Middle frontal gyrus (tissue), 1 donor: ENCODE measurements at regions not wholly inside any gene's neighbourhood (a gene's known extent, or its start where the extent isn't known, plus 50 kb on each side); places are given as distances from the start of the nearest gene placed in this dataset.
"Not testable (repeated sequence)": the region's sequence is repeated elsewhere in the genome, so short reads cannot be mapped to it uniquely, and the experiment has no call there.

ENCODE experiments used
- DNase-seq: peaks from one replicate; pipeline ENCODE4 v3.0.0-alpha.2; 2015; ENCODE audit warnings: low spot score; ENCODE audit errors: extremely low spot score

DNA sequence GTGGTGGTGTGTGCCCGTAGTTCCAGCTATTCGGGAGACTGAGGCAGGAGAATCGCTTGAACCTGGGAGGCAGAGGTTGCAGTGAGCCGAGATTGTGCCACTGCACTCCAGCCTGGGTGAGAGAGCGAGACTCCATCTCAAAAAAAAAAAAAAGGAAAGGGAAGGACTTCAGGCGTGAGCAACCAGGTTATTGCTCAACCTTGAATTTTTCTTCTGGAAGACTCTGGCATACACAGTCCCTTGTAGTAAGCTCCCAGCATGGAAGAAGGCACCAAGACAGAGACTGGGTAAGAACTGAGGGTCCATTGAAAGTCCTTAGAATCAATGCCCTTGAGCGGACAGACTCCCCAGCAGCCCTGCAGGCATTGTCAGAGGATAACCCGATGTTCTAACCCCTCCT, 75.0 kb downstream of the C9orf50 start:
- not testable (repeated sequence) for DNase-seq

DNA sequence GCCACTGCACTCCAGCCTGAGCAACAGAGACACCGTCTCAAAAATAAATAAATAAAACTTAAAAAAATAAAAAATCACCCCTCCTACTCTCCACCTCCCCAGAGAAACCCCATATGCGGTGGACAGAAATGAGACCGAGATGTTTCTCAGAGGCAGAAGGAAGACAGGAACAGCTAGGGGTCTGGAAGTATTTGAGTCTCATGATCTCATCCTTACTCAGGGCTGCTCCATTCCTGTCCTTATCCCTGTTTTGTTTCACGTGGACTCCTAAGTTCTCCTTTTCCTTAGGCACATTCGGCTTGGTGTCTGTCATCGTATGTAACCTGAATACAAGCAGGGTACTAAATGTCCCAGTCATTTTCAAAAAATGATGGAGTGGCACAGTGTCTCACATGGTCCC, 76.1 kb downstream of the C9orf50 start:
- no peak for DNase-seq

DNA sequence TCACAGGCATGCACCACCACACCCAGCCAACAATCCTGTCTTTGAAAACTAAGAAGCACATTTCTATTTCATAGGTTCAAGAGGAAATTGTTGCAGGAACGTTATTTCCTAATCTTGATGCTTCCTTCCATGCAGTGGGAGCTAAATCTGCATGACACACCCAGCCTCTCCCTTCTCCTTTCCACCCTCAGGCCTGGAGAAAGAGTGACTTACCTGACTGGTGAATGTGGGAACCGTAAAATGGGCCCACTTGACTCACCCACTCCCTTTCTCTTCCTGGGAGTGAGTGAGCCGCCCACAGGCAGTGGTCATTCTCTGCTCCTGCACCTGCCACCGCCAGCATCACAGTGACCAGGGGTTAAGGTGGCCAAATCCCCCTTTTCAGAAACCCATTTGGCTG, 78.2 kb downstream of the C9orf50 start:
- DNase-seq, result no peak

DNA sequence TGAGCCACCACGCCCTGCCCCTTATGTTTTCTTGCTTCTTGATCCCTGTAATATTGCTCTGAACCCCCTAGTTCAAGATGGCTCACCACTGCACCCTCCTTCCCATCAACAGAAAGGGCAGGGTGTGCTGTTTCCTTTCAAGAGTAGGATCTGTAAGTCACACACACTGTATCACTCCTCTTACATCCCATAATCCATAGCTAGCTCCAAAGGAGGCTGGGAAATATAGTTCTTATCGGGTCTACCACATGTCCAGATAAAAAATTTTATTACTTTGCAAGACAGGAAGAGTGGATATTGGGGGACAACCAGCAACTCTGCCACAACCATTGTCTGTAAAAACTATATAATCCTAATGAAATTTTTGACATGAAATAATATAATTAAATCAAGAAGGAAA, 79.6 kb downstream of the C9orf50 start:
- DNase-seq, result no peak

DNA sequence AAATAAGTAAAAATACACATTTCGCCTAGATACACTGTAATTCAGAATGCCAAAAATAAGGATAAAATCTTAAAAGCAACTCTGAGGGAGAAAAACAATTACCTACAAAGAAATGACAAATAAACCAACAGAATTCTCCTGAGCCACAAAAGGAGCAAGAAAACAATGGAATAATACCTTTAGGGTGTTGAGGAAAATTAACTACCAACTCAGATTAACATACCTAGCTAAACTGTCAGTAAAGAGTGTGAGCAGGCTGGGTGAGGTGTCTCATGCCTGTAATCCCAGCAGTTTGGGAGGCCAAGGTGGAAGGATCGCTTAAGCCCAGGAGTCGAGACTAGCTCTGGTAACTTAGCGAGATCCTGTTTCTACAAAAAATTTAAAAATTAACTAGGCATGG, 81.5 kb downstream of the C9orf50 start:
- no peak for DNase-seq

DNA sequence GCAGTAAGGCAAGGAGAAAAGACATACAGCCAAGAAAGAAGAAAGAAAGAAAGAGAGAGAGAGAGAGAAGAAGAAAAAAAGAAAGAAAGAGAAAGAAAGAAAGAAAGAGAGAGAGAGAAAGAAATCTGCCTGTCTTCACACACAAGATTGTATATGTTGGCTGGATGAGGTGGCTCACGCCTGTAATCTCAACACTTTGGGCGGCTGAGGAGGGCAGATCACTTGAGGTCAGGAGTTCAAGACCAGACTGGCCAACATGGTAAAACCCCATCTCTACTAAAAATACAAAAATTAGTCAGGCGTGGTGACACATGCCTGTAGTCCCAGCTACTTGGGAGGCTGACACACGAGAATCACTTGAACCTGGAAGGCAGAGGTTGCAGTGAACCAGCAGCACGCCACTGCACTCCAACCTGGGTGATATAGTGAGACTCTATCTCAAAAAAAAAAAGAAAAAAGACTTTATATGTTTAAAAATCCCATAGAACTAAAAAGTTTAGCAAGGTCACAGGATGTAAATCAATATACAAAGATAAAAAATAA, 89.0 kb downstream of the C9orf50 start:
- DNase-seq, result not testable (repeated sequence)

DNA sequence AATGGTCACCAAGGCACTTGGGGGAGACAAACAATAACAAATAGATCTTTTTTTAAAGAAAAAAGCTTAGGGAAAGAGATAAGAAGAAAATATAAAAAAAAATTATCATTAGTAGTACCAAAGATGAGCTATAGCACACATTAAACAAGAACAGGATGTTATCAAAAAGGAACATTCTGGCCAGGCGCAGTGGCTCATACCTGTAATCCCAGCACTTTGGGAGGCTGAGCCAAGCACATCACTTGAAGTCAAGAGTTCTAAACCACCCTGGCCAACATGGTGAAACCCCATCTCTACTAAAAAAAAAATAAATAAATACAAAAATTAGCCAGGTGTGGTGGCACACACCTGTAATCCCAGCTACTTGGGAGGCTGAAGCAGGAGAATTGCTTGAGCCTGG, 92.9 kb downstream of the C9orf50 start:
- not testable (repeated sequence) for DNase-seq

DNA sequence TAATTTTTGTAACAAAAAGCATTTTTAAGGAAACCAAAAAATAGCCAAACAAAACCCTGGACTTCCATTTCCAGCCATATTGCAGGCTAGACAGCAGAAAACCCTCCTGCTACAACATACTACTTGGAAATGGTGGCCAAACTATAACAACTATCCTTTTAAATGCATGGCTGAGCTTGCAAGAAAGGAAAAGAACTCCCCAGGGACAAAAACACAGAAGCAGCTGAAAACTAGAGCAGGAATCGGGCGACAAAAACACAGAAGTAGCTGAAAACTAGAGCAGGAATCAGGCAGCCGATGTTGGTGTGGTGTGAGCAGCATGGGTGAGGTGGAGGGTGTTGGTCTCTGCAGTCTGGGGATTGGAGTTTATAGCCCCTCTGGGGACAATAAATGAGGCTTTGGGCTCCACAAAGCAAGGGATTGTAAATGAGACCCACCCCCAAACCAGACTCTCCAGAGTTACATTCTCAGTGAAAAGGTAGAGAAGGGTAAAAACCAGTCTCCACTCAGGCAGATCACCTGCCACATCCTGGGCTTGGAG, 95.2 kb downstream of the C9orf50 start:
- no peak for DNase-seq

DNA sequence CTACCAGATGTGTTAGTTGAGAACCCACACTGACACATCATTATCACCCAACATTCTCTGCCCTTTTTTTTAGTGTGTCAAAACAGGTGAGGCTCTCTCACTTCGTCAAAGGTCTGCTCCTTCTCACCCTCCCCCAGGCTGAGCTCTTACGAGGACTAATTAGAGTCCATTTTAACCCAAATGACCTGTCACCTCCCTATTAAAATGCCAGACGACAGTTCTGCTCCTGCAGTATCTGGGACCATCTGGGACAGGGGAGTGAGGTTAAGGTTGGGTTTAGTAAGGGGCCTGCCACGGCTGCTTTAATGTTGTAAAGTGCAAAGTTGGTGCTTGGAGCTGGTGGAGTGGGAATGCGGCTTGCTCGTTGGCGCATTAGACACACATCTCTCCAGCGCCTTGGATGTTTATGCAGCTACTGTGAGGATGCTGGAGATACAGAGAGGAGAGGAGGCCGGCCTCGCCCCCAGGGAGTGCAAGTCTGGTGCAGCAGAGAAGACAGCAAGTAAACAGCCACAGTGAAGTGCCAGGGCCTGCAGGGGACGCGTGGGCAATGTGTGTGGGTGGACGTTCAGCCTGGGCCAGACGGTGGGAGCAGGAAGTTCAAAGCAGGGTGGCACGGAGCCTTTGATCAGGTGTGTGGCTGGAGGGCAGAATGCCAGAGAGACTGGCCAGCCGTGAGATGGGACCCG, 96.2 kb downstream of the C9orf50 start:
- DNase-seq, result no peak

DNA sequence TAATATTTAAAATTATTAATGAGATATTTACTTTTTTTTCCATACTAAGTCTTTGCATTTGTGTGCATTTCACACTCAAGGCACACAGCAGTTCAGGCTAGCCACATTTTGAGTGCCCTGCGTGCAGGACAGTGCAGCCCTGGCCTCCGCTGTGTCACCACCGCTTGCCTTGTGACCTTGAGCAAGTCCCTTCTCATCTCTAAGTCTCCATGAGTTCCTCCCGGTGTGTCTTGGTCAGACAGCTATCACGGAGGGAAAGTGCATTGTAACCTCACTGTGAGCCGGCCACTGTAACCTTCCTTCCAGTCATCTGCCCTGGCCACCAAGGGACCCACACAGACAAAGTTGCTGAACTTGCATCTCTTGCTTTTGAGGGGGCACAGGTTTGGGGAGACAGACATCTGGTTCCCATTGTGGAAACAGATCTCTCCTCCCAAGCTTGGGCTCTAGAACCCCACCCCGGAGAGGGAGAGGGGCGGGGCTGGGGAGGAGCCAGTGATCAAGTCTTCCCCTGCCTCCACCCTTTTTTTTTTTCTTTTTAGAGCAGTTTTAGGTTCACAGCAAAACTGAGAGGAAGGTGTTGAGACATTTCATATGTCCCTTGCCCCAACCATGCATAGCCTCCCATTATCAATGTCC, 96.8 kb downstream of the C9orf50 start:
- DNase-seq, result no peak

DNA sequence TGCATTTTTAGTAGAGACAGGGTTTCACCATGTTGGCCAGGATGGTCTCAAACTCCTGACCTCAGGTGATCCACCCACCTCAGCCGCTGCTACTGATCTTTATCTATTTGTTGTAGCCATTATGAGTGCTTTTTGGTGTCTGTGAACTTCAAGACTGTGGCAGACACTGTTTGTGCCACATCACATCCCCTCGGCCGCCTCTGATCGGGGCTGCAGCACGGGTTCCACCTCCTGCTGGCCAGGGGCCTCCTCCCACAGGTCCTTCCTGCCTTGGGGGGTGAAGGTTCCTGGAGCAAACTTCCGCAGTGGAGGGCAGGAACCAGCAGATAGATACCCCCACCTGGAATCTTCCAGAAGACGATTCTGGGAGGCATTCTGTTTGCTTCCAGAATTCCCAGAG, 98.5 kb downstream of the C9orf50 start:
- no peak for DNase-seq

DNA sequence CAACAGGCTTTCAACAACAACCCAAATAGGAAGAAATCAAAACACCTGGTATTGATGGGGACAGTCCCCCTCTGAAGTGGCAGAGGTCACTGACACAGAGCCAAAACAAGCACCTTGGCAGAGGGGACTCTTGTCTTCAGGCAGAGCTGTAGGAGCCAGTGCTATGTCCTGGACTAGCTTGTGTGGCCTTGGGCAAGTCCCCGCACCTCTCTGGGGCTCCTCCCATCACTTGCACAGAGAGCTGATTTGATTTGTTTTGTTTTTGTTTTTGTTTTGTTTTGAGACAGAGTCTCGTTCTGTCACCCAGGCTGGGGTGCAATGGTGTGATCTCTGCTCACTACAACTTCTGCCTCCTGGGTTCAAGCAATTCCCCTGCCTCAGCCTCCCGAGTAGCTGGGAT, 100.8 kb downstream of the C9orf50 start:
- no peak for DNase-seq

DNA sequence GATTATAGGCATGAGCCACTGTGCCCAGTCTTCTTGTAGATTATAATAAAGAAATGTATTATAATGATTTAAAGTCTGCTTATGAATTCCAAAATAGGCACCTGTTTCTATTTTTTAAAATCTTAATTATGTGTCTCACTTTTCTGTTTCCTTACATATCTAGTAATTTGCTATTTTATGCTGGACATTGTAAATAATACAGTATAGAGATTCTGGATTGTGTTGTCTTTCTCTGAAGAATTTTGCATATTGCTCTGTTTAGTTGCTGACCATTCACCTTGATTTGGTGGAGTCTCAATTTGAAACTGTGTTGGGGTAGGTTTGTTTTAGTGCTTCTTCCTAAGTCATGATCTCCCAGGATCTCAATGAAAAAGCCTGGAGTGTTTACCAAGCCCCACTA, 102.8 kb downstream of the C9orf50 start:
- DNase-seq, result no peak

DNA sequence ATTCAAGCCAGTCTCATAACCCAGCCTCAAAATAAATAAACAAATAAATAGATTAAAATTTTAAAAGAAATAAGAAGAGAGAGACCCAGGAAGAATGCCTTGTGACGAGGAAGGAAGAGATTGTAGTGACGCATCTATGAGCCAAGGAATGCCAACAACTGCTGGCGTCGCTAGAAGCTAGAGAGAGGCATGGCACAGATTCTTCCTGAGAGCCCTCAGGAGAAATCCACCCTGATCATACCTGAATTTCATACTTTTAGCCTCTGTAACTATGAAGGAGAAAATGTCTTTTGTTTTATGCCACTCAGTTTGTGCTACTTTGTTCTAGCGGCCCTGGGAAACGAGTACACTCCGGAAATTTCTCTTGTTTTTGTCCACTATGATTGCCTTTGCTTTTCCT, 103.9 kb downstream of the C9orf50 start:
- no peak for DNase-seq

DNA sequence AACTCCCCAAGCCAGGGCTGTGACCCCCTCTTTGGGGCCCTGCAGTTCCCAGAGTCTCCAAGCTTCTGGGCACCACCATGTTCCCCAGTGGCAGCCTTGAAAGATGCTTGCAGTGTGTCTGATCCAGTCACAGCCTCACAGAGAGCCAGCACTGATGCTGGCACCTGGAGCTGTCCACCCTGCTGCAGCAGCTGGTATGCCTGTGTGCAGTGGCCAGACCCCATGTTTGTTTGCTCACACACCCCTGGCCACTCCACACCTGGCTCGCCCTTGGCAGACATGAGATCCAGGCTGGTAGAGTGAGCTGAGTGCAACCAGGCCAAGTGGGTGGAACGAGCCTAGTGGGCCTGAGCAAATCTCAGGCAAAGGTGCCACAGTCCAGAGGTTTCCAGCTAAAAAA, 106.0 kb downstream of the C9orf50 start:
- no peak for DNase-seq

DNA sequence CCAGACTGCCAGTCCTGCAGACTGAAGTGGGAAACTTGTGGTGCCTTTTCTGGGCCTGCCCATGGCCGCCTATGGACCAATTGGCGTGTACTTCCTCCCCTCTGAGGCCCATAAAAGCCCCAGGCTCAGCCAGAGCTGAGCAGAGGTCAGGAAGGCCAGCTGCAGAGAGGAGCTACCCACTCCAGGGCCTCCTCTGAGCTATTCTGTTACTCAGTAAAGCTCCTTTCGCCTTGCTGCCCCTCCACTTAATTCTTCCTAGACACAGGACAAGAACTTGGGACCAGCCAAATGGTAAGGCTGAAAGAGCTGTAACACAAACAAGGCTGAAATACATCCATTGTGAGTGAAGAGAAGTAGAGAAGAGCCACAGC, 106.4 kb downstream of the C9orf50 start:
- no peak for DNase-seq

DNA sequence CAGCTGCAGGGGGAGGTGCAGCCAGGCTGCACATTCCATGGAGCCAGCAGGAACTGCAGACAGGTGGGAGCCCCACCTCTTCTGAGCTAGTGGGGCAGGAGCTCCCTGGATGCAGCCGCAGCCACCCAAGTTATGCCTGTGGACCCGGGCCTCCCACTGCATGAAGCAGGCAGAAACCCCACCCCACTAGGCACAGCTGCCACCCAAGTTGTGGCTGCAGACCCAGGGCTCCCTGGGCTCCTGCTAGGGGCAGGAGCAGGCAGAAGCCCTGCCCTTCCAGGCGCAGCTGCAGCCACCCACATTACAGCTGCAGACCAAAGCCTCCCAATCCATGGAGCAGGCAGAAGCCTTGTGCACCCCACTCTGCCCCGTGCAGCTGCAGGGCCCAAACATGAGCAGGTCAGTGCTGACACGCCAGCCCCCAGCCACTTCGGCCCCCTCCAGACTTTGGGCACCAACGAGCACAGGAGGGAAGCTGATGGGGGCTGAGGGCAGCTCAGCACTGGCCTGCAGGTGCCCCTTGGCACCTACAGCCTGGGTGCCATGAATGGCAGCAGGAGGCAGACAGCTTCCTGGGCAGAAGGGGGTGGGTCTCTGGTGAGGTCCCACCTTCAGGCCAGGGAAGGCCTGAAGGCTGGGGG, 106.9 kb downstream of the C9orf50 start:
- no peak for DNase-seq

DNA sequence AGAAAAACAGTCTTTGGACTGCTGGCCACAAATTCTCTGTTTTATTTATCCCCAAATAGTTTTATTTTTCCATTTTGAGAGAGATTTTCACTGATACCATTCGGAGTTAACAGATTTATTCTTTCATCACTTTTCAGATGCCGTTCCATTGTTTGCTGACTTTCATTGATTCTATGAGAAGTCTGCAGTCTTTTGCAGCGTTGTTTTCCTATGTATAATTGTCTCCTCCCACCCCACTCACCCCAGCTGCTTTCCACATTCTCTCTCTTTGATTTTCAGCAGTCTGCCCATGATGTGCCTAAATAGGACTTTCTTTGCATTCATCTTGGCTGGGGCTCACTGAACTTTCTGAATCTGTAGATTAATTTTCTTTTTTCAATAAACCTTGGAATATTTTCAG, 107.6 kb downstream of the C9orf50 start:
- no peak for DNase-seq

DNA sequence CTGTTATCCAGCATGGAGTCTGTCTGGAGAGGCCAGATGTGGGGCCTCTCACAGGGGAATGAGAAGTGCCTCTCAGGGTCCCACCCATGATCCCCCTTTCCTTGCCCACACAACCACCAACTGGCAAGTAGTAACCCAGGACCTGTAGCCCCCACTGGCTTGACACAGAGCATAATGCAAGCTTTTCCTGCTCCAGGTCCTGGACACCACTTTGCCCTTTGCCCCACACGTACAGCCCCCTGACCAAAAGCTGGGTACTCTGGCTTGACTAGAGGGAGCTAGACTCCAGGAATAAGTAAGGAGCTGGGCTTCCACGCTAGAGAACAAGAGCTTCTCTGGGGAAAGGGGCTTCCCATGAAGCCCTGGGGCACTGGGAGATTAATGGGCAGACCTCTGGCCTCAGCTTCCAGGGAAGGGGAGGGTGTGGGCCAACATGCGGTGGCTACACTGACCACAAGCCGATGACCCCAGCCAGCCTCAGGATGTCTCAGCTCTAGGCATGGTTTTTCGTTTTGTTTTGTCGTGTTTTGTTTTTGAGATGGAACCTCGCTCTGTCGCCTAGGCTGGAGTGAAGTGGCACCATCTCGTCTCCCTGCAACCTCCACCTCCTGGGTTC, 109.5 kb downstream of the C9orf50 start:
- no peak for DNase-seq

DNA sequence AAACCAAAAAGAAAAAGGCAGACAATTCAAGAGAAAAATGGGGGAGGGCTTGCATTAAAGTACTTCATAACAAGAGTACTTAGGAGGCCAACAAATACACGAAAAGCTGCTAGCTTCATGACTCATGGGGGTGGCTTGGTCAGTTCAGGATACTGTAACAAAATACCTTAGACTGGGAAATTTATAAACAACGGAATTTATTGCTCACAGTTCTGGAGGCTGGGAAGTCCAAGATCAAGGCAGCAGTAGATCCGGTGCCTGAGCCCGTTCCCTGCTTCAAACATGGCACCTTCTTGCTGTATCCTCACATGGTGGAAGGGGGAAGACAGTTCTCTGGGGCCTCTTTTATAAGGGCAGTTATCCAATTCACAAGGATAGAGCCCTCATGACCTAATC, 111.4 kb downstream of the C9orf50 start:
- no peak for DNase-seq

DNA sequence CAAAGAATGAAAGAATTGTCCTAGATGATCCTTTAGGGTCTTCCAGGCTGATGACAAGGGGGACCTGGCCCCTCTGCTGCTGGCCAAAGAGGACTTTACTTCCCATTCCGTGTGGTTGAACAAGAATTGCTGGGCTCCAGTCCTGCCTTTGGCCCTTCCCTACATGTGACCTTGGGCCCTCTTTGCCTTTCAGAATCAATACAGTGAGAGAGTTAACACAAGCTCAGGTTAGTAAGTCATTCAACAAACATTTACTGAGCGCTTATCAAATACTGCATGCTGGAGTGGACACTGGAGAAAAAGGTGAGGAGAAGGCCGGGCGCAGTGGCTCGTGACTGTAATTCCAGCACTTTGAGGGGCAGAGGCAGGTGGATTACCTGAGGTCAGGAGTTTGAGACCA, 113.1 kb downstream of the C9orf50 start:
- DNase-seq, result no peak

DNA sequence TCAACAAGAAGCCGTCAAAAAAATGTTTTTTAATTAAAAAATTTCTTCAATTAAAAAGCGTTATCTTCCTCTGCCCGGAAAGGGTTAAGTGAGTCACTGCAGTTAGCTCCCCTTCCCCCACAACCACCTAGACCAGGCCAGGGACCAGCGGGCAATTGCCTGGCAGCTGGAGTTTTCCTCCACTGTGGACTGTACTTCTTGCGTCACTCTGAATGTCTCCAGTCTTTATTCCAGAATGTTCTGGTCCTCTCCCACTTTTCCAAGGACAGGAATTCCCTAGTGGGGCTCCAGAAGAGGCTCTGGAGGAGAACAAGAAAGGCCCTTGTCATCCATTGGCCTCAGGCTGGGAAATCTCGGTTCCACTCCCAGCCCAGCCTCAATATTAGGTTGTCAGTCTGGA, 114.0 kb downstream of the C9orf50 start:
- no peak for DNase-seq
